Cardiac fibroblast (primary cell): ENCODE measurements at regions not wholly inside any gene's neighbourhood (a gene's known extent, or its start where the extent isn't known, plus 50 kb on each side); places are given as distances from the start of the nearest gene placed in this dataset.

Experiments used
- DNase-seq, 2 donors: peaks; one replicate each; pipeline versions ENCODE4 v3.0.0 to v3.0.0-alpha.2; 2010; ENCODE audit warnings: low read depth in 2 of 2
- H3K4me3 ChIP-seq, 2 donors: replicated peaks in 1 of 2; 1 replicate in 1 of 2; 2 replicates in 1 of 2; pipeline ENCODE4 v1.5.1; 2011; ENCODE audit warnings: low read depth in 2 of 2, low read length in 2 of 2, mild to moderate bottlenecking in 2 of 2, moderate library complexity in 1 of 2
- TF ChIP-seq, protein P1 (sequence below): IDR thresholded peaks from one replicate; pipeline ENCODE4 v1.5.1; 2011; ENCODE audit warnings: low read depth, mild to moderate bottlenecking, low read length, inconsistent platforms

DNA sequence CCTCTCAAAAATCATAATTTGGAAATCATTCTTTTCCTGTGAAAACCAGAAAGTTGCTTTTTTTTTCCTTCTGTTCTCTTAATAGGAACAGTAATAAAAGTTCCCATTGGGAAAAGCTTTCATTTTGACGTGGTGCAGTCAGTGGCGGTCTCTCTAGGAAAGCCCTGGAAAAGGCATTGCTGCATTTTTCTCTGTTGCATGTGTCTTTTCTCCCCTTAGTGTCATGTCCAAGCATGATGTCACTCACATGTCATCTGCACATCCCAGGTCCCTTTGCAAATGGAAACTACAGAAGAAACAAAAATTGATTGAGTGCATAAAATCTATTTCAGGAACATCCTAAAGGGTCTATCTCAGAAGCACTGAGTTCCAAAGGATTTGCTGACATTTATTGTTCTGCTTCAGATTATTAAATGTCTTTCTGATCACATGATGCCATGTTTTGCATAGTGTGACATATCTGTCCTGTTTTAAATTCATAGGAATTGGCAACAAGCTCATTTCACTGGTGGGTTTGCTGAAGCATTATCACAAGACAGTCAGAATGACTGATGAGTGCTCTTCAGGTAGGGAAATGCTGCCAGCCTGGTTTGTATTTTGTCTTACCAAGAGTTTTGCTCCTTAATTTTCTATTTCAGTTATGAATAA lies 208.7 kb downstream of the SOX4 start:
- H3K4me3 ChIP-seq = no peak overlapping the region
- TF ChIP-seq, protein P1, sequence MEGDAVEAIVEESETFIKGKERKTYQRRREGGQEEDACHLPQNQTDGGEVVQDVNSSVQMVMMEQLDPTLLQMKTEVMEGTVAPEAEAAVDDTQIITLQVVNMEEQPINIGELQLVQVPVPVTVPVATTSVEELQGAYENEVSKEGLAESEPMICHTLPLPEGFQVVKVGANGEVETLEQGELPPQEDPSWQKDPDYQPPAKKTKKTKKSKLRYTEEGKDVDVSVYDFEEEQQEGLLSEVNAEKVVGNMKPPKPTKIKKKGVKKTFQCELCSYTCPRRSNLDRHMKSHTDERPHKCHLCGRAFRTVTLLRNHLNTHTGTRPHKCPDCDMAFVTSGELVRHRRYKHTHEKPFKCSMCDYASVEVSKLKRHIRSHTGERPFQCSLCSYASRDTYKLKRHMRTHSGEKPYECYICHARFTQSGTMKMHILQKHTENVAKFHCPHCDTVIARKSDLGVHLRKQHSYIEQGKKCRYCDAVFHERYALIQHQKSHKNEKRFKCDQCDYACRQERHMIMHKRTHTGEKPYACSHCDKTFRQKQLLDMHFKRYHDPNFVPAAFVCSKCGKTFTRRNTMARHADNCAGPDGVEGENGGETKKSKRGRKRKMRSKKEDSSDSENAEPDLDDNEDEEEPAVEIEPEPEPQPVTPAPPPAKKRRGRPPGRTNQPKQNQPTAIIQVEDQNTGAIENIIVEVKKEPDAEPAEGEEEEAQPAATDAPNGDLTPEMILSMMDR = no peak
- no peak for DNase-seq

DNA sequence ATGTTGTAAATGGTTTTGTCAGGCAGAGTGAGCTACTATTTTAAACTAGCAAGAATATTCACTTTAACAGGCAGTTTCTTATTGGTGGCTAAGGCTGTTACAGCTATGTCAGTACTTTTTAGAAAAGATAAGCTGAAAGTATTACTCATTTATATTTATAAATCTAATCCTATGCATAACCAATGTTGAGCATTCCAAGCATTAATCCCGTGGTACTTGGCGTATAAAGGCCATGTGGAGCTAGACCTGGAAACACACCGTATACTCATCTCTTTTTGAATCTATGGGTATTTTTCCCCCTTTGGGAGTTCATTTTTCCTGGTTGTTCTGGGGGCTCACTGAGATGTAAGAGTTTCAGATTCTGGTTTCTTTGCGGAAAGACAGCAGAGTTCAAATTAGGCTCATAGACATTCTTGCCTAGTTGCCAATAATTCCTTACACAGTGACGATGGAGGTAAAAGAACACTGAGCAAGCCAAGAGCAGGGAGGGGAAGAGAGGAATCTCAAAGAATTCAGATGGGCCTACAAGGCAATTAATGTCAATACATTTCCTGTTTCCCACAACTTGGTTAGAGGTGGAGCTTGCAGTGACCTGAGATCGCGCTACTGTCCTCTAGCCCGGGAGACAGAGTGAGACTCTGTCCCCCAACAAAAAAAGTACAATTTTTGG lies 211.5 kb downstream of the SOX4 start:
- peak; percentile 67 to 71 for DNase-seq
- TF ChIP-seq, protein P1 = no peak
- no peak overlapping the region for H3K4me3 ChIP-seq

DNA sequence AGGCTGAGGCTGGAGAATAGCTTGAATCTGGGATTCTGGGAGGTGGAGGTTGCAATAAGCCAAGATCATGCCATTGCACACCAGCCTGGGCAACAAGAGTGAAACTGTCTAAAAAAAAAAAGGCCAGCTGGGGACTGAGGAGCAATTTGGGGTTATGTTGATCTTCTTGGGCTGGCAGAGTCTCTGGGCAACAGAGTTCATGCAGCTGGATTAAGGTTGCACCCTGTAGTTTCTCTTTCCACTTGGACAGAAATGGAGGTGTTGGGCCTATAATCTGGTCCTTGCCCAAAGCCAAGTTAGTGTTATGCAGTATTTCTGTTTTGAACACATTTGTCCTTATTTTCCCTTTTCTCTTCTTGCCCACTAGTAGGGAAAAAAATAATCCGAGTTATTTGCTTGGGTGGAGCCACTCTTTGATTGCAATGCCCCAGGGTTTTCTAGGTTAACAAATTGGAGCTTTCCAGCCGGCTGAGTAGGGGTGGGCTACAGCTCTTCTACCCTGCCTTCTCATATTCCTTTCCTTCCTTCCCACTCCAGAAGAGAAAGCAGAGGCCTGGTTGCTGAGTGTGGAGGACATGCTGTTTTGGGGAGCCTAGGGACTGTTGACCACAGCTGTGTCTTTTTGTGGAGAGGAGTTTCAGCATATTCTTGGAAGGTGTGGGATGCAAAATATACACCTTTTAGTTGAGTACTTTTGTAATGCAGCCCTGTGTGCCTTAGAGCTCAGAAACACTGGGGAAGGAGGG lies 213.9 kb downstream of the SOX4 start:
- DNase-seq = no peak
- TF ChIP-seq, protein P1 = no peak
- H3K4me3 ChIP-seq = no peak overlapping the region

DNA sequence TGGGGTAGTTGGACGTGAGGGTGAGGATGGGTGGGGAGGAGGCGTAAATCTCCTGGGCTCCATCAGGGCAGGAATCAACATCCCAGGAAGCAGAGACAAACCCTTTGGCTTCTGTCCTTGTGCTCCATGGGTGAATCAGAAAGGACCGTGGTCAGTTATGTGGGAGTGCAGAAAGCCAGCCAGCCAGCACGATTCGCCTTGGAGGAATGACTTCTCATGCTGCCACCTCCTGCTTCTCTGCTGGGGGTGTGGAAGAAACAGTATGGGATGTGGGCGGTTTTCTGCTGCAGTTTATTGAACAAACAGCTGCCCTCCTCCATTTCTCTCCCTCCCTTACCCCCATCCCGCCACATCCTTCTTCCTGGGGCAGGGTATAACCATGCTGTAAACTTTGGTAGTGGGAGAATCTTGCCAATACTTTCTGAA lies 214.5 kb downstream of the SOX4 start:
- TF ChIP-seq, protein P1 = no peak
- no peak overlapping the region for H3K4me3 ChIP-seq
- peak; percentile 64 to 72 for DNase-seq

DNA sequence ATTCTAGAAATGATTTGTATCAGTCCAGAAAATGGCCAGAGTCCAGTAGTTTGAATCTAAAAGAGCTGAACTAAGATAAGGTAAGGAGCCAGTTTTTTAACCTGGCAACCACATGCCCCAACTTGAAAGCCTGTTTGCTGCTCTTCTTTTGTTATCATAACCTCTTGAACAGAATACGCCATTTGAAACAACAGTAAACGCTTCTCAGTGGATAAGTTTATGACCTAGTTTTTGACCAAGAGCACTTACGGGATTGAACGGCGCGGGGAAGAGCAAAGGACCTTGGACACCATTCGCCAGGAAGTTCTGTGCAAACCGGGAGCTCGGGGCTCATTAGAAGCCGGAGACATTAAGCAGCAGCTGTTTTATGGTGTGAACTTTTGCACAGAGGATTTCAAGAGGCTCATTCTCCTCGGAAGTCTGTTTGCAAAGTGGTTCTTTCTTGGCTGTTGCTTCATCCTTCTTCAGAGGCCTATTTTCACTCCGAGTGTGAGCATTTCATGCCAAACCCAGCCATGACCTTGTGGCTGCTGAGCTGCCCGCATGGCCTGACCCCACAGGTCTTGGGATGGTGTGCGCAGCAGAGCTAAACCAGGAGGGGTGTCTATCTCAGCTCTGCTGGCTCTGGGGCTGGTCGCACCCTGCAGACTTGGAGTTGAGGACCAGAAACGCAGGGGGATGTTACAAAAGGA lies 215.1 kb downstream of the SOX4 start:
- TF ChIP-seq, protein P1 = no peak
- no peak overlapping the region for H3K4me3 ChIP-seq
- peak; percentile 32 to 65 for DNase-seq

DNA sequence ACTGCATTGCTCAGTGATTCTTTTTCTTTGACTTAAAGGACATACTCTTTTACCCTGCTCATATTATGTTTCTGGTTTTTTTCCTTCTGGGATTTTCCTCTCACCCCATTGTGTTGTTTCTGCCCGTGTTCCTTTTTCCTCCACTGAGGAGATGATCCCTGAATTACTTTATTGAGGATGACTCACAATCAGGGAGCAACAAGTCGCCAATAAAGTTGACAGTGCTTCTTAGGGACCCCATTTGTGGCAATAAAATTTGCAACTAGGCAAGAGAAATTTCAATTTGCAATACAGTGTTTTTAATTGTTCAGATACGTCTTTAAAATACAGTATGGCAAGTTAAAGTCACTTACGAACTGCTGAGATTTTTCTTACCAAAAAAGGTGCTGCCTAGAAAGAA lies 217.9 kb downstream of the SOX4 start:
- DNase-seq = no peak
- TF ChIP-seq, protein P1 = no peak
- no peak overlapping the region for H3K4me3 ChIP-seq
